ENCODE measurements at regions not wholly inside any gene's neighbourhood (a gene's known extent, or its start where the extent isn't known, plus 50 kb on each side); places are given as distances from the start of the nearest gene placed in this dataset.

- Histone ChIP-seq H3K9me3 (ENCODE audit: control insufficient read depth, insufficient read depth, low read length) (peaks cover 12% of the 10 kb centered on the region), H3K27ac (ENCODE audit: low read depth, low read length) (no peak overlapping the region), H3K27me3 (ENCODE audit: control insufficient read depth, insufficient read depth, low read length) (no peaks in the 10 kb centered on the region), H3K4me3 (ENCODE audit: low read depth, low read length) (no peak overlapping the region)
- ChIA-PET POLR2A (no interaction called here), CTCF (no interaction called here)
- TF ChIP-seq CTCF (IDR thresholded peaks at IDR 0.05; ENCODE audit: low read depth, low read length), result no peak
- no peak for DNase-seq (ENCODE audit: low read depth, low spot score)
Observed at GRCh38 chr20:6940876-6941275, 173.4 kb downstream of the BMP2 start.

GRCh38 chr20:6941571-6941970 is 174.1 kb downstream of the BMP2 start:
- DNase-seq (ENCODE audit: low read depth, low spot score), result no peak

GRCh38 chr20:6942266-6942665 is 174.8 kb downstream of the BMP2 start:
- H3K4me3 ChIP-seq (ENCODE audit: low read depth, low read length), result no peak overlapping the region
- H3K27ac ChIP-seq (ENCODE audit: low read depth, low read length), result no peak overlapping the region
- ChIA-PET CTCF (no interaction called here), POLR2A (no interaction called here)
- H3K27me3 ChIP-seq (ENCODE audit: control insufficient read depth, insufficient read depth, low read length), result no peaks in the 10 kb centered on the region
- TF ChIP-seq CTCF (IDR thresholded peaks at IDR 0.05; ENCODE audit: low read depth, low read length), result no peak
- DNase-seq (ENCODE audit: low read depth, low spot score), result no peak
- H3K9me3 ChIP-seq (ENCODE audit: control insufficient read depth, insufficient read depth, low read length), result peaks cover 3% of the 10 kb centered on the region; the same call in 1 of the 2 replicates

More at GRCh38 chr20:6941571-6941970, 174.1 kb downstream of the BMP2 start:
- Histone ChIP-seq H3K27ac (ENCODE audit: low read depth, low read length) (no peak overlapping the region), H3K9me3 (ENCODE audit: control insufficient read depth, insufficient read depth, low read length) (peaks cover 8% of the 10 kb centered on the region; the same call in 1 of the 2 replicates), H3K27me3 (ENCODE audit: control insufficient read depth, insufficient read depth, low read length) (no peaks in the 10 kb centered on the region), H3K4me3 (ENCODE audit: low read depth, low read length) (no peak overlapping the region)
- CTCF ChIA-PET, result no interaction called here
- no peak for TF ChIP-seq CTCF (IDR thresholded peaks at IDR 0.05; ENCODE audit: low read depth, low read length)
- POLR2A ChIA-PET, result no interaction called here

GRCh38 chr20:6944292-6944691 is 176.8 kb downstream of the BMP2 start:
- CTCF ChIA-PET, result no interaction called here
- H3K27ac ChIP-seq (ENCODE audit: low read depth, low read length), result no peak overlapping the region
- H3K27me3 ChIP-seq (ENCODE audit: control insufficient read depth, insufficient read depth, low read length), result no peaks in the 10 kb centered on the region
- H3K9me3 ChIP-seq (ENCODE audit: control insufficient read depth, insufficient read depth, low read length), result peaks cover 7% of the 10 kb centered on the region
- no peak overlapping the region for H3K4me3 ChIP-seq (ENCODE audit: low read depth, low read length)
- no peak for DNase-seq (ENCODE audit: low read depth, low spot score)
- no peak for TF ChIP-seq CTCF (IDR thresholded peaks at IDR 0.05; ENCODE audit: low read depth, low read length)
- POLR2A ChIA-PET, result no interaction called here

- TF ChIP-seq CTCF (IDR thresholded peaks at IDR 0.05; ENCODE audit: low read depth, low read length), result no peak
- H3K27ac ChIP-seq (ENCODE audit: low read depth, low read length), result no peak overlapping the region
- no peak overlapping the region for H3K4me3 ChIP-seq (ENCODE audit: low read depth, low read length)
- CTCF ChIA-PET, result interaction anchor here (0.5 kb wide), 1 partner anchor 15 kb away, joined by 3 read pairs; no protein-coding TSS in a partner anchor
- no peak for DNase-seq (ENCODE audit: low read depth, low spot score)
- no peaks in the 10 kb centered on the region for H3K27me3 ChIP-seq (ENCODE audit: control insufficient read depth, insufficient read depth, low read length)
- POLR2A ChIA-PET, result no interaction called here
- H3K9me3 ChIP-seq (ENCODE audit: control insufficient read depth, insufficient read depth, low read length), result peaks cover 8% of the 10 kb centered on the region
Observed at GRCh38 chr20:6953611-6954010, 186.1 kb downstream of the BMP2 start.
